ENCODE measurements at regions not wholly inside any gene's neighbourhood (a gene's known extent, or its start where the extent isn't known, plus 50 kb on each side); places are given as distances from the start of the nearest gene placed in this dataset.

DNA sequence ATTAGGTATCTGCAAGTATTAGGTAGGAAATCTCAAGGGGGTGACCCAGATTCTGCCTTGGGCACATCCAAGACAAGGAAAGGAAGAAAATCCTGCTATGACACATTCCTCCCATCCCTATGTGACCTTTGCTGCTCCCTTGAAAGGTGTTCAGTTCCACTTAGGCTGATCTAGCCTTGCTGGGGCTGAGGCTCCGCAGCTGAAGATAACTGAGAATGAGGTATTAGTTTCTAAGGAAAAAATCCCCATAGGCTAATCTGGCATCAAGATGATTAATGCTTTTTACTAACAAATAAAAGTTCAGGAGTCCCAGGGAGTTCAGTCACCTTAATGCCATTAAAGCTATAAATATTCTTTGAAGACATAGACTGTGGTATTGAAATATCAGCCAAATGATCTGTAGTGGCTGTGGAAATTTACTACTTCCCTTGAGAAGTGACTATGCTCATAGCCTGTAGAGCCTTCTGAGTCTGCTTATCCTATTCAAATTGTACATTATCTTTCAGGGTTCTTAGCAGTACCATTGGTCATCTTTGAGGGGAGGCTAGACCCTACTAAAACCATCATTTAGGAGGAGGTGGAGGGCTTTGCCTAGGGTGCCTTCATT, 239.9 kb upstream of the RAG2 start:
- DNase-seq (ENCODE audit: low spot score), result no peak

DNA sequence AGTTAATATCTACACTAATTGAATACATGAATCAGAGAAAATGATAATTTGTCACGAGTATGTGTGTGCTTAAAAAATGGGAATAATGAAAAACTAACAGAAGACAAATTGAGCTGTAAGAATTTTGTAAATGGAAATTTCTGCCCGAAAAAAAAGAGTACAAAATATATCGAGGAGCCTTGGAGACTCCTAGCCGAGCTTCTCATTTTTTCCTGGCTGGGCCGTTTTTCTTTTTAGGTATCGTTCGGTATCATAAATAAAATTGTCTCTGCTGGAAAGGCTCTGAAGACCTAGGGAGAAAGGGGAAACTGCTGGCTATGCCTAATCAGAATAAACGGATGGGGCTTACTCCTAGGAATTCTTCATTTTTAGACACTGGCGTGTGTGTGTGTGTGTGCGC, 227.2 kb upstream of the RAG2 start:
- DNase-seq (ENCODE audit: low spot score), result no peak

DNA sequence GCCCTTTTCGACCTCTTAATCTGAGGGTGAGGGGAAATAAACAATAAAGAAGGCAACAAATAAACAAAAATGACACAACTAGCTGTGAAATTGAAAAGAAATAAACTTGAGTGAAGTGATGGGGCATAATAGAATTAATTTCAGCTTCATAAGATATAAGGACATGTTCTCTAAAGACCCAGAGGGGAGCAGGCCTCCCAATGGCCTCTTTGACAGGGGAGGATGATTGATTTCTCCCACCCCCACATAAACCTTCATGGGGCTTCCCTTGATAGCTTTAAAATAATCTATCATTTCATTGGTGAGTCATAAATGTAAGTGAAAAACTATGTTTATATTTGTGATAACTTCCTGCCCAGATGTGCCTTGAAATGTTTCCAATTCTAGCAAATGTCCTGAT, 226.3 kb upstream of the RAG2 start:
- DNase-seq (ENCODE audit: low spot score), result no peak

DNA sequence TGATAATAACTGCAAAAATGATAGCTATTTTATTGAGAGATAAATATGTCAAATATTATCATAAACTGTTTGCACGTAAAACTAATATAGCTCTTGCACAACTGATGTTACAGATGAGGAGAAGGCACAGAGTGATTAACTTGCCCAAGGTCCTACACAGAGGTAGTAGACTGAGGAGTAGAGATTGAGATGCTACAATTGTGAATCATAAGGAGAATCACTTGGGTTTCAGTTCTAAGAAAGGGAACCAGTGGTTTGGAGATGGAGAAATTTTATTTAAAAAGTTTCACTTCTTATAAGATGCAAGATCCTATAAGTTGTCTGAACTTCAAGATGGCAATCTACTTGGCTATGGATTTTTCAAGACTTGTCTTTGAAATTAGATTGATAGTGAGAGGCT, 224.8 kb upstream of the RAG2 start:
- DNase-seq (ENCODE audit: low spot score), result no peak

DNA sequence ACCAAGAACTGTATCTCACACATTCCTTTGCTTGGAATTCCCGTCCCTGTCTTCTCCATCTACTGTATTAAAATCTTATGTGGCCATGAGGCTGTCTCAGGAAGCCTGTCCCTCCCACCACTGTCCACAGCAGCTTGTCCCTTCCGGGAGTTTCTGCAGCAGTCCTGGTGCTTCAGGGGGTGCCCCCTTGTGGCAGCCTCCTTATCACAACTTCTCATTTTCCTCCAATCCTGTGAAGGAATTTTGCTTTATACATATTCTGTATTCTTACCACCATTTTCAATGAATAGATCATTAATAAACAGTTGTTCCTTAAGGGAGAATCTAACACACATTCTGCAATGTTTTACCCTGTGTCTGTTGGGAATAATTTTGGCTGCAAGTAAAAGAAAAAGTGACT, 220.4 kb upstream of the RAG2 start:
- no peak for DNase-seq (ENCODE audit: low spot score)

DNA sequence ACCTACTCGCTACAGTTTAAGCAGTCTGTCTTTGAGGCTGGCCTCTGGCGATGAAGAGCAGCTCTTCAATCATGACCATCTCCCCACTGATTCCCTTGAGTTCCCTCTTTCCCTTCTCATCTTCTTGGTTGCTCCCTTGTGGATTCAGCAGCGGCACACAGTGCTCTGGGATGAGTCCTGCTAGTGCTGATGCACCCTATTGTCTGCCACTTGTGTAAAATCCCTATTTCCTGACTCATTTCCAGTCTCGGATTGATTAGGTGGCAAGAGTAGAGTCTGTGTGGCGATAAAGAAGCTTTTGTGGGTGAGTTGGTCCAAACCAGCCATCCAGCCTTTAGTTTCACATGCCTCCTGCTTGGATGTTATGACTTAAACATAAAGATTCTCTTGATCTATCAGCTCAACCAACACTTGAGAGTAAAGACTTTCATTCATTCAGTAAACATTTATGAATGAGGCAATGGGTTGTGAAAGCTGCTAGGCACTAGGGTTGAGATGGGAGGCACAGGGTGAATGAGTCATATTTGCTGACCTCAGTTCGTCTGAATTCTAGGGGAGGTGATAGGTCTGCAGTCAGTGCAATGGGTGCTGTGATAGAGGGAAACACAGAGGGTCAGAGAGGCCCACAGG, 219.4 kb upstream of the RAG2 start:
- no peak for DNase-seq (ENCODE audit: low spot score)

DNA sequence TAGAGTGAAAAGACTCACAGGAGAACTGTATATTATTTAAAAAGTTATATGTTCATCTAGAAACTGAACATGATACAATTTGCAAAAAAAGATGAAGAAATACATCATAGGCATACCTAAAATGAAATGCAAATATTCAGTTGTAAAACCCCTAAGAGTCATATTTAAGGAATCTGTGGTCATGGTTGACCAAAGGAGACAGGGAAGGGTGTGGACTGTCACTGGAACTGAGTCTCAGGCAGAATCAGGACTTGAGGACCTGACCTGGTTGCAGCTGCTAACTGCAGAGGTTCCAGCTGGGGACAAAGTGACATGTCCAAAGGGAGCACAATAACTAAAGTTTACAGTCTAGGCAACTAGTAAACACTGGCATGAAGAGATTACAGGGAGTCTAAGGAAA, 211.3 kb upstream of the RAG2 start:
- DNase-seq (ENCODE audit: low spot score), result no peak

DNA sequence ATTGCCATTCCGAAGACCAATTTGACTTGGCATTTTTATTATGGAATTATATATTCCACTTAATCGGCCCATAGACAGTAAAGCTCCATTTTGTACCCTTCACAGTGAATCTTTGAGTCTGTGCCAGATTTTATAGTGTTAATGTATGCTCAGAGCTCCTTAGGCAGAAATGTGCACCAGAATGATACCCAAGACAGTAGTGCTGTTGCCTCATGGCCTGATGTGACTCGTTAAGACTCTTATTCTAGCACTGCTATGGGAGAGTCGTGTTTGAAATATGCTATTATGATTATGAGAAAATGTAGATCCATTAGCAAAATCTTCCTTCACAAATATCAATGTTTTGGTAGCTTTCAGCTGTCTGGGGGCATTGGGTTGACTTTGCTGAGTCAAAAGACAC, 209.8 kb upstream of the RAG2 start:
- no peak for DNase-seq (ENCODE audit: low spot score)

DNA sequence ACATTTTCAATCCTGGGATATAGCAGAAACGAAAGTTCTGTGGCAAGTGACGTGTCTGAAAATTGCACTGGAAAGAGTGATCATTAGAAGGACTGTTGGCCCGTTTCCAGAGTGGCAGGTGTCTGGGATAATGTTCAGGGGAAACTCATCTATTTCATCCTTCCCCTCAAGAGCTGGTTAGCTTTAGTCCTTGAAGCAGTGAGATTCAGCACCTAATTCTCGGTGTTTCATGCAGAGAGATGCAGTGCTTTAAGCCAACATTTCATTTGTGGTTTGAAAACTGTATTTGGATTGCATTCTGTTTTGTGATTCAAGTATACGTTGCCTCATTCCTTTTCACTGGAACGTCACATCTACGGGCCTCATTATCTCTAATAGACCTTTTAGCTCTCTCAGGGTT, 205.0 kb upstream of the RAG2 start:
- no peak for DNase-seq (ENCODE audit: low spot score)

DNA sequence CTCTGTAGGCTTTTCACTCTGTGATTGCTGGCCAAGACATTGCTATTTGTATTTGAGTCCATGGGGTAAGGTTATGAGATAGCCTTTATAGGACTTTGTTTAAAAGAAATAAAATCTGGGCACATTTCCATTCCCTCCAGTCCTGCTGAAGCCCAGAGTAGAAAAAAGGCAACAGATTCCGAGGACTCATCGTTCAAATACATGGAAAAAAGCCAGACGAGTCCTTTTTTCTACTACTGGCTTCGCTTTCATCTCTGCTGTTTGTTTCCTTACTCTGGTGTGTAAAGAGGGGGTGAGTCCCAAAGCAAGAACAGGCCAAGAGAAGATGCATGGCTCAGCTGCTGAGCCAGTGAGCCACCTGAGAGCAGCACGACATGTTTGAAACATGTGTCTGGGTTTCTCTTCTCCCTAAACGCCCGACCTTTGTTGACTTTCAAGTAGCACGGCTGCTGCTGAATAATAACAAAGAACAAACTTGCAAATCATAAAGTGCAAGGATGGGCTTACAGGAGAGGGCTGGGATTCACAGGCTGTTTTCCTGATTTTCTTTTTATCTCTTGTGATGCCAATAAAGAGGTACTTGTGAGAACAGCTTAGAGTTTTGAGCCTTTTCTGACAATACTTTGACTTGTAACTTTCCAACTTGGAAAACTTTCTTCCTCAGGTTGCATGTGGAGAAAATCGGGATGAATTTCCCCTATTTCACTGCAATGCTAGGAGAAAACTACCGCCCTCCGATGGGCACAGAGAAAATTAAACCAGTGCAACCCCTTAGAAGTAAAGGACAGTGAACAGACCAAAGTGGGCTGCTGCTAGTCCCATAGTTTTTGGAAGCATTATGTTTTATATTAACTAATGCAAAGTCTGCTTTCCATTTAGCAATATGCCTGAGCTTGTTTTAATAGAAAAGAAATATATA, 195.2 kb upstream of the RAG2 start:
- DNase-seq (ENCODE audit: low spot score), result no peak

DNA sequence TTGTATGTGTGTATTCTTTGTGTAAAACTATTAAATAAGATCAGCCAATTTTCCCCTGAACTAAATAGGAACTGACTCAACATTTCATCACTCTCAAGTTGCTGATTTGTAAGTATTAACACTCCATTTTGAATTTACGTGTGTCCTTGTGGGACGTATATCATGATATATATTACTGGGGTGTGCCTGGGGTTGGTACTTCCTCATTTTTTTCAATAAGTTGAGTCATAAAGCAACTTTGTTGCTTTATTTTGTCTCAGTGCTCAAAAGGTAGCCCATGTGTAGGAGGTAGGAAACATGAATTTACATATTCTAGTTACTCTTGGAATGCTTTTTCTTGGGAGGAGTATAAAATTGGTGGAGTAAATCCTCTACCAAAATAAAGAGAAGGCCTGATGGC, 193.9 kb upstream of the RAG2 start:
- DNase-seq (ENCODE audit: low spot score), result no peak

DNA sequence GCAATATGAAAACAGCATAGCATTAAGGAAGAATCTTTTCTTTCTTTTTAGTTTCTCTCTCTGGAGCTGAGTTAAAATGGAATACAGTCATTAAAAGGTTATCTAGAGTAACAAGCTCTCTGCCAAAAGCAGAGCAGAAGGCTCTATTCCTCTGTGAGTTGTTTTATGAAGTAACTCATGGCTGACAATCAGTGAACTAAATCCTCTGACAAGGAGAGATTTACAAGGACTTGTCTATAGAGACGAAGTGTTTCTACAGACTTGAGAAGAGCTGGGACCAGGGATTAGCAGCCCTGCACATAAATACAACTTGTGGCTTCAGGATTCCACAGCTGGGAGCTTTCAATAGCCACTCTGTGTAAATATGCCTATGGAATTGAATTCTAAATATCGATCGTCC, 192.5 kb upstream of the RAG2 start:
- DNase-seq (ENCODE audit: low spot score), result no peak

DNA sequence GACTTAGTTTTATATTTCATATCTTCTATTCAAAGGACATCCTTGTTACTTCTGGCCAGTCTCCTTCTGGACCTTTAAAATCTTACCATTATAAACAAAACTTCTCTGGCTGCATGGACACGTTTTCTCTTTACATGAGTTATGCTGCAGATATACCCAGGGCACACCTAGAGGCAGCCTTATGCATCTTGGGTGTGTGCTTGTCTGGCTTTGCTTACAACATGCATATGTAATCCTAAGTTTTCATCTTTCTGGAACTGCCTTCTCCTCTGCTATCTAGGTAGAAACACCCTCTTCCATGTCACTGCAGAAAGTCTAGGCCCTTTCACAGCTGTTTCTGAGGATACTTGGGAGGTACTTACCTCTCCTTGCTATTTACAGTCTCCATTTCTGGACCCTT, 185.8 kb upstream of the RAG2 start:
- no peak for DNase-seq (ENCODE audit: low spot score)

DNA sequence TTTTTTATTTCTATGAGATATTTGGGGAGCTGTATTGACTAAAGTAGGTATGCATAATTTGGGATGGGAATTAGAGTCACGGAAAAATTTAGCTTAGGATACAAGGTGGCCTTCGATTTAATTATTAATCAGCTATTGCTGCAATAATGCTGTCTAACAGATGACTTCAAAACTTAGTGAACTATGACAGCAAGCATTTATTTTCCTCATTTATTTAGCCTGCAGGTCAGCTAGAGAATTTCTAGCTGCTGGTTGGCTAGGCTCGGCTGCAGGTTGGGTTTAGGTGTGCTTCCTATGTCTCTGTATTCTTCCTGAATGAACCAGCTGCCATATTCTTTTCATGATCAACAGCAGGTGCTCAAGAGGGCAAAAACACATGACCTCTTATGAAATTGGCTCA, 181.8 kb upstream of the RAG2 start:
- no peak for DNase-seq (ENCODE audit: low spot score)

DNA sequence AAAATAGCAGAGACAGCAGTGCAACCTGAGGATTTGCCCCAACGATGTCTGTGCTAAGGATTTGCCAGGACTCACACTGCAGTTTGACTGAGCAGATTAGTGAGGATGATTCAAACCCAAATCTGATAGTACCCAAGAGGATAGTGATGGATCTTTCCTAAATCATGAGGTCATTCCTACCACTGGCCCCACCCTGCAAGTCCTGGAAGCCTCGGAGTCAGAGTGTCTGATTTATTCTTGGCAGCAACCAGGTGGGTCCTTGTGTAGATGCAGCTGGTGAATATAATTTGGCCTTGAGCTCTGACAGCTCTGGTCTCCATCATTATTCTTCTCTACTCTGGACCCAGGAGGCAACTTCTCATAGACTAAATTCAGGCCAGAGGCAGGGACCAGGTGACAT, 179.3 kb upstream of the RAG2 start:
- no peak for DNase-seq (ENCODE audit: low spot score)

DNA sequence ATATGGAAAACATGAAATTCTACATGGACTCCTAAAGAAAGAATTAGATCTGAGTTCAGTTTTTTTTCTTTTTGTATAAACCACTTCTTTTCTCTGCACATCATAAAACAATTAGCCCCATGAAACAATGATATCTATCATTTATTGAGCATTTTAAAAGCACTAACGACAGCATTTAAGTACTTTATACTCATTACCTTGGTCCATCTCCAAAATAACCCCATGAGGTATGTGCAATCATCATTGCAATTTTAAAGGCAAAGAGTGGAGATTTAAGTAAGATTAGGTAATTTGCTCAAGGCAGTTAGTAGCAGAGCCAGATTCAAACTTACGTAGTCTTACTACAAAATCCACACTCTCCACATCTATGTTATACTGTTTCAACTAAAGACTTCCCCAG, 177.7 kb upstream of the RAG2 start:
- DNase-seq (ENCODE audit: low spot score), result no peak

DNA sequence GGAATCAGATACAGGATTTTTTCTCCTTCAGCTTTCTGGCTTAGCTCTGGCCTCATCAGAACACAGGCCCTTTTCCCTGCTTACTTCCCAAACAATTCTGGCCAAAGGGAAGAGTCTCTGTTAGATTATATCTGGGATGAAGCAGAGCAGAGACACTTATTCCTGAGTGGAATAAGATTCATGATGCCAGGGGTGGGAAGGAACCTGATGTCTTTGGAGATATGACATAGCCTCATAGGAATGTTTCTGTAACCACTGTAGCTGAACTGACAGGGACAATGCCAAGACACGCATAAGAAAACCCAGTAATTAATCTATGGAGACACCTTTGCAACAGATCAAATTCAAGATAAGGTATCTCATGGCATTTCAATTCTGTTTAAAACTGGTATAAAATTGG, 177.1 kb upstream of the RAG2 start:
- DNase-seq (ENCODE audit: low spot score), result no peak

DNA sequence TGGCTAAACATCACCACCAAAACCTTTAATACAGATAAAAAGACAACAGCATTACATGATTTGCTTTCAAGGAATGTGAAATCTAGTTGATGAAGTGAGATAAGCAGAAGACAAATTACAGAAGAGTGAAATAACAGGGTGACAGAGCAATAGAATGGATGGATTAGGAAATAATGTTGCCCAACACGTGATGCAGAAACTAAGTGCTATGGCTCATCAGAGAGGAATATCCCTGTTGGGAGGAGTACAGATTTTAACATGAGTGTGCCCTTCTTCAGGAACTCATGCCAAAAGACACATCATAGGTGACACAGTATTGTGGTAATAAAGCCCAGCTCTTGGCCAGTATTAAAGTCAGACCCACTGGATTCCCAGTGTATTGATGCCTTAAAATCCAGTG, 176.6 kb upstream of the RAG2 start:
- DNase-seq (ENCODE audit: low spot score), result no peak

DNA sequence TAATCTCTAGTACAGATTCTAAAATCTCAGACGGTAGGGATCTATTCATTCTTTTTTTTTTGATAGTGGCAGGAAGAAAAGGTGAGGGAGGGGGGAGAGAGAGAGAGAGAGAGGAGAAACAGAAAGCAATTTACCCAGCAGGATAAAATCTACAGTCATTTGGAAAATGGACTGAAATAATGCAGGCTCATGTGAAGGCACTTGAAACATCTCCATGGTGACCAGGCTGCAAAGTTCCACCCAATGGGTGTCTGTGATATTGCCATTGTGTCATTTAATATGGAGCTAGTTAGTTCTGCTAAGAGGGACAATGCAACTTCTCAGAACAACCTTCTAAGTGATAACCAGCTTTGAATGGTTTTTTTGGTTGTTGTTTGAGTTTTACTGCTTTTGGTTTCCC, 165.2 kb upstream of the RAG2 start:
- DNase-seq (ENCODE audit: low spot score), result no peak

DNA sequence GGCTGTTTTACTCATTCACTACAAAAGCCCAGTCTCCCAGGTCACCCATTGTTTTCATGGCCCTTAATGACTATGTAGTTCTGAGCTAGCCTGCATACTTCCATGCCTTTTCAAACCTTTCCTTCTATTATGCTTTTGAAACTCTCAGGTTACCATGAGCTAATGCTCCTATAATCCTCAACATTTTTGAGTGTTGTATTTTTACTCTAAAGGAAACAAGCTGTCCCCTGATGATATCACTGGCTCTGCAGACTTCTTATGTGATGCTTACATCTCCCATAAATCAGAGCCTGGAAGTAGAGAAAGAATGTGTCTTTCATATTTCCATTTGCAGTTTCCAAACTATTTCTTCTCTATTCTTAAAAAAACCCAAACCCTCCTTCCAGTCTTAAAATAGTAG, 159.0 kb upstream of the RAG2 start:
- no peak for DNase-seq (ENCODE audit: low spot score)

DNA sequence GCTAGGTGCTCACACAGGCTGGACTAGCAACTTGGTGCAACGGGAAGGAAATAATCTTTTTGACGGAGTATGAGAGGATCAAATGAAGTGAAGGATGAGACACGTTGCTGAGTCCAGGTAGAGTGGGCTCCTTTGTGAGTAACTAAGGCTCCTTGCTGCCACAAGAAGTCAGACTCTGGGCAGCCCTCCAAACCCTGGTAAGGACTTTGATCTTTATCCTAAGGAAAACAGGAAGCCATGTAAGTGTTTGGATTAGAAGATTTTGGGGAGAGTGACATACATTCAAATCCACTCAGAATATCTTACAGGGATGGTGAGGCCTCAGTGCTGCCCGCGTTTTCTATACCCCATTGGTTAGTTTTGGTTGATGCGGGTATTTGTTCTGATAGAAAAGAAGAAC, 155.9 kb upstream of the RAG2 start:
- no peak for DNase-seq (ENCODE audit: low spot score)

DNA sequence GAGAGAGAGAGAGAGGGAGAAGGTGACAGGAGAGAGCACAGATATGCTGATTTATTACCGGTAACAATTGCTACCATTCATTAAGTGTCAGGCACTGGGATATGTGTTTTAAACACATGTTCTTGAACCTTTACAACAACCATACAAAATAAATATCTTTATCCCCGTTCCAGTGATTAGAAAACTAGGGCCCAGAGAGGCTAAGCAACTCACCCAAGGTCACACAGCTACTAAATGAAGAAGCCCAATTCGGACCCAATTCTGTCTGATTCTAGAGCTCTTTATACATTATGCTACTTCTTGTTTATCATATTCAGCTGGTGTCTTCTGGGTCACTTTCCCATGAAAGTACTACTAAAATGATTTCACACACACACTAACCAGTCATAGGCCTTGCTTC, 154.0 kb upstream of the RAG2 start:
- DNase-seq (ENCODE audit: low spot score), result no peak

DNA sequence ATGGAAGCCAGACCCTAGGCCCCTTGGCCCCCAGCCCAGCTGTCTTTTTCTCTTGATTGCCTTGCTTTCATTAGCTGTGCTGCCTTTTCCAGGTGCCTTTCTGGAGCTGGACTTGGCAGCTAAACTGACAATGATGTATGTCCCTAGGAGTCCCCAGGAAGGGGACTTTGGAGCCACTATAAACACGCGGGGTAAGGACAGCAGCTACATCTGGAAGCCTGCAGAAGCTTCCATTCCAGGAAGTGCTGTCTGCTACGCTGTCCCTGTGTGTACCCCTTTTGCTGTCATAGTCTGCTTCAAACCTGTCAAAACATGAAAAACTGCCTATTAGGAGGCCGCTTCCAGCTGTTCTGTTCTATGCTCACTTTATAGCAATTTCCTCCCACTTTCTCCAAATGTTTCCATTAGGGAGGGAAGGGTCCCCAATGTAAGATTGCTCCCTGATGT, 153.3 kb upstream of the RAG2 start:
- DNase-seq (ENCODE audit: low spot score), result no peak
